ENCODE measurements at regions not wholly inside any gene's neighbourhood (a gene's known extent, or its start where the extent isn't known, plus 50 kb on each side); places are given as distances from the start of the nearest gene placed in this dataset.

DNA sequence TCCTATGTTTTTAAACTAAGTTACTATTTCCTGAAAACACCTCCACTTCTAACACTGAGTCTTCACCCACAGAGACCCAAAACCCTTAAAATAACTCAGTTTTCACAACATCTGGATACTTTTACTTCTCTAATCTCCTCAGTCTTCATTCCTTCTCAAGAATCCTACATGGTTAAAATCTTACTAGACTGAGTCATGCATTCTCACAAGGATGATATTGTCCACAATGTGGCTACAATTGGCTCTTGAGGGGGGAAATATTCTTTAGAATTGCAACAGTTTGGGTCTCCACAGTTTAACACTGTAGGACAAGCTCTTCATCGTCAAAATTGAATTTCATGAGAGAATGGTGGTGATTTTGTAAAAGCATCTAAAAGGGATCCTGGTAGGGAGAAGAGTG is 397.1 kb downstream of the SLITRK5 start:
- H2BK120ac ChIP-seq (ENCODE audit: low read depth, low read length), result no peak overlapping the region
- H2AK5ac ChIP-seq (ENCODE audit: low read depth, low read length), result no peak overlapping the region
- no peak overlapping the region for H3K4me3 ChIP-seq (ENCODE audit: insufficient read depth, low read depth, low read length)
- H4K91ac ChIP-seq (ENCODE audit: insufficient read depth, low read depth, low read length), result no peak overlapping the region
- no peak overlapping the region for H2AK9ac ChIP-seq (replicated peaks; ENCODE audit: low read depth, low read length, poor library complexity)
- POLR2A ChIA-PET (ENCODE audit: unreplicated experiment), result no interaction called here
- no peaks in the 10 kb centered on the region for H3K9me1 ChIP-seq (ENCODE audit: insufficient read depth, low read length)
- no peak overlapping the region for H3K4me2 ChIP-seq (ENCODE audit: low read depth, low read length)
- no peak overlapping the region for H3K18ac ChIP-seq (ENCODE audit: low read depth, low read length)
- no TSS peak for BruUV-seq (replicated peaks)
- no peak overlapping the region for H3K23ac ChIP-seq (ENCODE audit: low read depth, low read length)
- no peaks in the 10 kb centered on the region; the same call in 1 of the 2 replicates for H3K9me3 ChIP-seq (ENCODE audit: control insufficient read depth, insufficient read depth, low read length)
- H3K14ac ChIP-seq (replicated peaks; ENCODE audit: low read depth, low read length), result no peak overlapping the region
- no peaks in the 10 kb centered on the region for H3K79me1 ChIP-seq (ENCODE audit: low read depth in 1 of 2, low read length in 2 of 2)
- H4K5ac ChIP-seq (ENCODE audit: low read depth, low read length), result no peak overlapping the region
- no peak overlapping the region for H2BK5ac ChIP-seq (ENCODE audit: low read depth, low read length, poor library complexity, severe bottlenecking)
- no peak overlapping the region for H3K4ac ChIP-seq (ENCODE audit: low read depth, low read length)
- H2BK20ac ChIP-seq (ENCODE audit: low read depth, low read length), result no peak overlapping the region
- H3K9ac ChIP-seq (ENCODE audit: low read depth, low read length), result no peak overlapping the region
- H2AFZ ChIP-seq (replicated peaks; ENCODE audit: low read length, poor library complexity), result no peak overlapping the region
- TF ChIP-seq BHLHE40 (IDR thresholded peaks at IDR 0.05; ENCODE audit: low read depth, low read length), result no peak
- TF ChIP-seq MXI1 (IDR thresholded peaks at IDR 0.05; ENCODE audit: borderline replicate concordance, low read depth, low read length), result no peak
- TF ChIP-seq SMC3 (IDR thresholded peaks at IDR 0.05; ENCODE audit: low read depth, low read length), result no peak
- no peaks in the 10 kb centered on the region for H3K27me3 ChIP-seq (ENCODE audit: control insufficient read depth, insufficient read depth, low read length)
- intact Hi-C loops (cut with micrococcal nuclease) (no loop called here), in situ Hi-C loops (cut with MboI; ENCODE audit: low sequenced_read_pairs) (no loop called here), dilution Hi-C loops (cut with HindIII; ENCODE audit: low sequenced_read_pairs, unreplicated experiment) (no loop called here)
- no peak overlapping the region for H2BK15ac ChIP-seq (ENCODE audit: low read depth, low read length)
- H3K56ac ChIP-seq (ENCODE audit: extremely low read depth, insufficient read depth, low read length), result no peak overlapping the region
- DNase-seq (peak; percentile 0), ATAC-seq (ENCODE audit: low read depth) (peak; percentile 24; the same call in 1 of the 2 replicates)
- no peak overlapping the region for H3K27ac ChIP-seq (ENCODE audit: insufficient read depth, low read length)
- WGBS, 2 experiments (ENCODE audit: extremely low coverage in 2 of 2, insufficient read length in 1 of 2), result no CpG with 5 or more reads among the region's 1 CpG
- no peak overlapping the region for H4K8ac ChIP-seq (ENCODE audit: low read depth in 2 of 2, low read length in 2 of 2)
- no peaks in the 10 kb centered on the region for H4K20me1 ChIP-seq (ENCODE audit: insufficient read depth, low read length)
- CTCF ChIA-PET, result no interaction called here
- H3K36me3 ChIP-seq (ENCODE audit: control insufficient read depth, insufficient read depth, low read length), result no peaks in the 10 kb centered on the region
- no peaks in the 10 kb centered on the region for H3K4me1 ChIP-seq (ENCODE audit: control insufficient read depth, insufficient read depth, low read length)

All from IMR-90 (cell line).